GM23338 (cell line): ENCODE measurements at regions not wholly inside any gene's neighbourhood (a gene's known extent, or its start where the extent isn't known, plus 50 kb on each side); places are given as distances from the start of the nearest gene placed in this dataset.

Experiments
- ATAC-seq: fragments of 200-7000 bp; cut with Tn5 transposase; 3 replicates; pipeline ENCODE4 v1.9.1; 2020
- DNase-seq: peaks from one replicate; pipeline ENCODE4 v3.0.0-alpha.2; 2015; ENCODE audit warnings: low spot score
- H2AFZ ChIP-seq: fragments of 200-600 bp; sonication (generic); 2 replicates; pipeline ENCODE4 v1.8.0; 2016; ENCODE audit warnings: antibody characterized with exemption, mild to moderate bottlenecking, moderate library complexity
- H3F3A ChIP-seq: fragments of 200-600 bp; sonication (generic); replicated peaks from 2 replicates; pipeline ENCODE4 v1.8.0; 2017; ENCODE audit warnings: antibody characterized with exemption, mixed run types, low read depth
- H3K27ac ChIP-seq: fragments of 200-600 bp; sonication (generic); 2 replicates; pipeline ENCODE4 v1.6.1; 2016; ENCODE audit warnings: low read depth
- H3K27me3 ChIP-seq: fragments of 200-600 bp; sonication (generic); 2 replicates; pipeline ENCODE4 v1.8.0; 2016; ENCODE audit warnings: mild to moderate bottlenecking, mixed run types, moderate library complexity; ENCODE audit not compliant: insufficient read depth
- H3K36me3 ChIP-seq: fragments of 200-600 bp; sonication (generic); 2 replicates; pipeline ENCODE4 v1.8.0; 2016; ENCODE audit warnings: mild to moderate bottlenecking; ENCODE audit not compliant: insufficient read depth
- H3K4me1 ChIP-seq: fragments of 200-600 bp; sonication (generic); 2 replicates; pipeline ENCODE4 v1.8.0; 2016; ENCODE audit warnings: mild to moderate bottlenecking, moderate library complexity; ENCODE audit not compliant: insufficient read depth
- H3K4me2 ChIP-seq: fragments of 200-600 bp; sonication (generic); 2 replicates; pipeline ENCODE4 v1.7.1; 2017; ENCODE audit warnings: mixed run types
- H3K4me3 ChIP-seq: fragments of 200-600 bp; sonication (generic); 2 replicates; pipeline ENCODE4 v1.6.1; 2016; ENCODE audit warnings: mixed run types
- H3K79me2 ChIP-seq: fragments of 200-600 bp; sonication (generic); replicated peaks from 2 replicates; pipeline ENCODE4 v1.8.0; 2017; ENCODE audit warnings: mild to moderate bottlenecking; ENCODE audit not compliant: insufficient read depth
- H3K9me2 ChIP-seq: fragments of 200-600 bp; sonication (generic); 2 replicates; pipeline ENCODE4 v1.8.0; 2017; ENCODE audit not compliant: insufficient read depth
- H4K20me1 ChIP-seq: fragments of 200-600 bp; sonication (generic); replicated peaks from 2 replicates; pipeline ENCODE4 v1.8.0; 2017; ENCODE audit warnings: mild to moderate bottlenecking; ENCODE audit not compliant: insufficient read depth
- H3K27ac Mint-ChIP-seq: 2 replicates; pipeline ENCODE4 v1.8.0; 2020; ENCODE audit warnings: inconsistent platforms, mild to moderate bottlenecking, moderate library complexity, mixed read lengths
- H3K27me3 Mint-ChIP-seq: 3 replicates; pipeline ENCODE4 v1.8.0; 2022; ENCODE audit warnings: low read depth, mild to moderate bottlenecking, moderate library complexity, mixed read lengths, inconsistent platforms; ENCODE audit not compliant: insufficient read depth, poor library complexity
- H3K36me3 Mint-ChIP-seq: 3 replicates; pipeline ENCODE4 v1.8.0; 2021; ENCODE audit warnings: low read depth, mild to moderate bottlenecking, inconsistent platforms, moderate library complexity, mixed read lengths
- H3K4me1 Mint-ChIP-seq: 3 replicates; pipeline ENCODE4 v1.8.0; 2020; ENCODE audit warnings: mild to moderate bottlenecking, inconsistent platforms, mixed read lengths
- H3K4me3 Mint-ChIP-seq: 3 replicates; pipeline ENCODE4 v1.8.0; 2021; ENCODE audit warnings: moderate library complexity, mild to moderate bottlenecking, inconsistent platforms, mixed read lengths
- H3K9me3 Mint-ChIP-seq: 3 replicates; pipeline ENCODE4 v1.8.0; 2020; ENCODE audit warnings: moderate library complexity, mild to moderate bottlenecking, inconsistent platforms, mixed read lengths
- CREB1 ChIP-seq: fragments of 250-450 bp; sonication (Bioruptor Pico); IDR thresholded peaks from 2 replicates; pipeline ENCODE4 v1.5.0; 2020; ENCODE audit warnings: low read depth, mild to moderate bottlenecking, moderate library complexity
- EZH2 ChIP-seq: fragments of 200-600 bp; sonication (generic); IDR thresholded peaks from one replicate; pipeline ENCODE4 v1.8.0; 2017; ENCODE audit warnings: antibody characterized with exemption, mild to moderate bottlenecking, low read depth; ENCODE audit not compliant: unreplicated experiment
- EZH2phosphoT487 ChIP-seq: fragments of 200-600 bp; sonication (generic); IDR thresholded peaks from one replicate; pipeline ENCODE4 v1.8.1; 2018; ENCODE audit warnings: antibody characterized with exemption; ENCODE audit not compliant: unreplicated experiment
- JUNB ChIP-seq: IDR thresholded peaks from one replicate; pipeline ENCODE4 v1.6.1; 2016; ENCODE audit warnings: antibody characterized with exemption; ENCODE audit not compliant: unreplicated experiment
- NANOG ChIP-seq: IDR thresholded peaks from 2 replicates; pipeline ENCODE4 v1.6.1; 2016; ENCODE audit warnings: antibody characterized with exemption, borderline replicate concordance
- POLR2AphosphoS5 ChIP-seq: IDR thresholded peaks from 2 replicates; pipeline ENCODE4 v1.6.1; 2016; ENCODE audit warnings: antibody characterized with exemption, low read depth
- STAT1 ChIP-seq: IDR thresholded peaks from one replicate; pipeline ENCODE4 v1.6.1; 2016; ENCODE audit warnings: antibody characterized with exemption; ENCODE audit not compliant: unreplicated experiment
- ZNF114 ChIP-seq: fragments of 250-450 bp; sonication (Bioruptor Pico); IDR thresholded peaks from 2 replicates; pipeline ENCODE4 v1.5.0; 2020; ENCODE audit warnings: mild to moderate bottlenecking, moderate library complexity
- ZNF331 ChIP-seq: fragments of 250-450 bp; sonication (Bioruptor Pico); IDR thresholded peaks from 2 replicates; pipeline ENCODE4 v1.5.0; 2020; ENCODE audit warnings: low read depth, mild to moderate bottlenecking, moderate library complexity
- TF ChIP-seq, protein P1 (sequence below): IDR thresholded peaks from 2 replicates; pipeline ENCODE4 v1.6.1; 2016; ENCODE audit warnings: antibody characterized with exemption
- TF ChIP-seq, protein P2 (sequence below): IDR thresholded peaks from one replicate; pipeline ENCODE4 v1.6.1; 2018; ENCODE audit warnings: antibody characterized with exemption; ENCODE audit not compliant: unreplicated experiment

DNA sequence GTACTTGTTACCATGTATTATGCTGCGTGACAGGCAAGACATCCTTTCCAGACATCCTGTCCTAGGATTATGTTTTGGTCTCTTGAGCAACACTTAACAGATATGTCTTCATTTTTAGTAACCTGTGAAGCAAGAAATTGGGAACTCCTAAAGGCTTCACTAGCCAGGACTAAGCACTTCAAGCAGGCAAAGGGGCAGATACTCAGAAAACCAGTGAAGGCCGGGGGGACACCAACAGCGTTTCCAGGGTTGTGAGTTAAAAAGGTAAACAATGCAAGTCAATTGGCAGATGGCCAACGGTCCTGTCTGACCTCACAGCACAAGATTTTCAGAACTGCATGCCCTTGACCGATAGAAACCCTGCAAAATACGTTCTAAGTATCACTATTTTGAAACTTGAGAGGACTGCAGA lies 77.6 kb upstream of the SFMBT2 start (continued):
- TF ChIP-seq NANOG (no peak), EZH2 (no peak), JUNB (no peak), CREB1 (CRISPR knock-in tag) (no peak), POLR2AphosphoS5 (no peak), ZNF331 (CRISPR knock-in tag) (no peak), EZH2phosphoT487 (no peak)

DNA sequence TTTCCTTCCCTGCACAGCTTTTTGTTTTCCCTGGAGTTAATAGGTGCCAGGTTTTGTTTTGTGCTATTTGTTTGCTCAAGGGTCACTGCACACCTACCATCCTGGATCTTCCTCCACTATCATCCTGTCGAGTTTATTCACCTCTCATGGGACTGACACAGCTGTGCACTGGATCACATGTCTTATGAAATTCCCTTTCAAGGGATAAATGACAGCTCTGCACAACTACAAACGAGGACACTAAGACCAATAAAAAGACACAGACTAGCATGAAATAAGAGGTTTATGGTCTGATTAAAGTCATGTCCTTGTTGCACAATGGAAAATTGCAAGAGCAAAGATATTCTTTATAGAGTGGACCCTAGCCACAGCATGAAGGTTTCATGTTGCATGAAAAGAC lies 76.7 kb upstream of the SFMBT2 start:
- Mint-ChIP-seq H3K27me3 (peaks cover 2% of the 10 kb centered on the region), H3K36me3 (no peaks in the 10 kb centered on the region; the same call in 2 of the 3 replicates), H3K4me1 (peaks cover 27% of the 10 kb centered on the region), H3K4me3 (no peak overlapping the region), H3K9me3 (peaks cover 2% of the 10 kb centered on the region; the same call in 1 of the 3 replicates), H3K27ac (no peak overlapping the region)
- no peaks in the 10 kb centered on the region for H4K20me1 ChIP-seq
- H3K27ac ChIP-seq: no peak overlapping the region
- H3F3A ChIP-seq: no peaks in the 10 kb centered on the region
- TF ChIP-seq STAT1 (no peak), POLR2AphosphoS5 (no peak), NANOG (no peak), ZNF114 (CRISPR knock-in tag) (no peak), JUNB (no peak), EZH2phosphoT487 (no peak), ZNF331 (CRISPR knock-in tag) (no peak), EZH2 (no peak), CREB1 (CRISPR knock-in tag) (no peak)
- TF ChIP-seq, protein P1, sequence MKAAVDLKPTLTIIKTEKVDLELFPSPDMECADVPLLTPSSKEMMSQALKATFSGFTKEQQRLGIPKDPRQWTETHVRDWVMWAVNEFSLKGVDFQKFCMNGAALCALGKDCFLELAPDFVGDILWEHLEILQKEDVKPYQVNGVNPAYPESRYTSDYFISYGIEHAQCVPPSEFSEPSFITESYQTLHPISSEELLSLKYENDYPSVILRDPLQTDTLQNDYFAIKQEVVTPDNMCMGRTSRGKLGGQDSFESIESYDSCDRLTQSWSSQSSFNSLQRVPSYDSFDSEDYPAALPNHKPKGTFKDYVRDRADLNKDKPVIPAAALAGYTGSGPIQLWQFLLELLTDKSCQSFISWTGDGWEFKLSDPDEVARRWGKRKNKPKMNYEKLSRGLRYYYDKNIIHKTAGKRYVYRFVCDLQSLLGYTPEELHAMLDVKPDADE: no peak
- TF ChIP-seq, protein P2, sequence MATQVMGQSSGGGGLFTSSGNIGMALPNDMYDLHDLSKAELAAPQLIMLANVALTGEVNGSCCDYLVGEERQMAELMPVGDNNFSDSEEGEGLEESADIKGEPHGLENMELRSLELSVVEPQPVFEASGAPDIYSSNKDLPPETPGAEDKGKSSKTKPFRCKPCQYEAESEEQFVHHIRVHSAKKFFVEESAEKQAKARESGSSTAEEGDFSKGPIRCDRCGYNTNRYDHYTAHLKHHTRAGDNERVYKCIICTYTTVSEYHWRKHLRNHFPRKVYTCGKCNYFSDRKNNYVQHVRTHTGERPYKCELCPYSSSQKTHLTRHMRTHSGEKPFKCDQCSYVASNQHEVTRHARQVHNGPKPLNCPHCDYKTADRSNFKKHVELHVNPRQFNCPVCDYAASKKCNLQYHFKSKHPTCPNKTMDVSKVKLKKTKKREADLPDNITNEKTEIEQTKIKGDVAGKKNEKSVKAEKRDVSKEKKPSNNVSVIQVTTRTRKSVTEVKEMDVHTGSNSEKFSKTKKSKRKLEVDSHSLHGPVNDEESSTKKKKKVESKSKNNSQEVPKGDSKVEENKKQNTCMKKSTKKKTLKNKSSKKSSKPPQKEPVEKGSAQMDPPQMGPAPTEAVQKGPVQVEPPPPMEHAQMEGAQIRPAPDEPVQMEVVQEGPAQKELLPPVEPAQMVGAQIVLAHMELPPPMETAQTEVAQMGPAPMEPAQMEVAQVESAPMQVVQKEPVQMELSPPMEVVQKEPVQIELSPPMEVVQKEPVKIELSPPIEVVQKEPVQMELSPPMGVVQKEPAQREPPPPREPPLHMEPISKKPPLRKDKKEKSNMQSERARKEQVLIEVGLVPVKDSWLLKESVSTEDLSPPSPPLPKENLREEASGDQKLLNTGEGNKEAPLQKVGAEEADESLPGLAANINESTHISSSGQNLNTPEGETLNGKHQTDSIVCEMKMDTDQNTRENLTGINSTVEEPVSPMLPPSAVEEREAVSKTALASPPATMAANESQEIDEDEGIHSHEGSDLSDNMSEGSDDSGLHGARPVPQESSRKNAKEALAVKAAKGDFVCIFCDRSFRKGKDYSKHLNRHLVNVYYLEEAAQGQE: no peak
- no peaks in the 10 kb centered on the region for H3K9me2 ChIP-seq
- DNase-seq: no peak
- no peak overlapping the region for H3K4me3 ChIP-seq
- H3K4me2 ChIP-seq: no peak overlapping the region
- ATAC-seq: no peak
- peaks cover 9% of the 10 kb centered on the region for H3K4me1 ChIP-seq
- no peak overlapping the region for H2AFZ ChIP-seq
- no peaks in the 10 kb centered on the region for H3K36me3 ChIP-seq
- H3K27me3 ChIP-seq: no peaks in the 10 kb centered on the region
- no peaks in the 10 kb centered on the region for H3K79me2 ChIP-seq
